Endothelial cell of umbilical vein (primary cell): ENCODE measurements at regions not wholly inside any gene's neighbourhood (a gene's known extent, or its start where the extent isn't known, plus 50 kb on each side); places are given as distances from the start of the nearest gene placed in this dataset.

ENCODE experiments used
- BruUV-seq: library from RNA; stranded (reverse); fragments of 400-500 nt; replicated peaks from 2 replicates; lab custom pipeline; 2021; lab: Mats Ljungman, UMichigan
- CTCF ChIA-PET: fragments of 300-600, 350-600 bp; sonication (Branson Sonifier 250); formaldehyde crosslinking; loops from one replicate; lab custom pipeline; 2021; ENCODE audit warnings: antibody characterized with exemption, inconsistent platforms; lab: Charles Lee
- POLR2A ChIA-PET: fragments of 300-600, 350-600 bp; sonication (Branson Sonifier 250); formaldehyde crosslinking; loops from one replicate; lab custom pipeline; 2021; ENCODE audit warnings: antibody characterized with exemption, inconsistent platforms; lab: Charles Lee
- DNase-seq: peaks from one replicate; pipeline ENCODE4 v3.0.0-alpha.2; 2011; ENCODE audit warnings: low read depth, low spot score
- FAIRE-seq: peaks from 2 replicates; lab custom pipeline; 2011; peaks lifted over from hg19 to GRCh38; lab: Jason Lieb, UNC
- H2AFZ ChIP-seq: 2 replicates; pipeline ENCODE4 v1.6.0; 2012; ENCODE audit warnings: low read depth, low read length, control low read depth, inconsistent platforms
- H3K27ac ChIP-seq: 2 replicates; pipeline ENCODE4 v1.5.1; 2011; ENCODE audit warnings: low read depth, mild to moderate bottlenecking, control low read depth, low read length, moderate library complexity; ENCODE audit not compliant: insufficient read depth
- H3K27me3 ChIP-seq, 2 experiments: 2 replicates each; pipeline versions ENCODE4 v1.6.0 to v1.6.1; 2011; ENCODE audit warnings: low read length in 2 of 2, mixed read lengths in 1 of 2; ENCODE audit not compliant: control insufficient read depth in 2 of 2, insufficient read depth in 2 of 2
- H3K36me3 ChIP-seq, 2 experiments: 2 replicates in 1 of 2; 3 replicates in 1 of 2; pipeline ENCODE4 v1.5.1; 2011; ENCODE audit warnings: low read length in 2 of 2, mild to moderate bottlenecking in 1 of 2, moderate library complexity in 1 of 2; ENCODE audit not compliant: control insufficient read depth in 2 of 2, insufficient read depth in 2 of 2; ENCODE audit errors: extremely low read depth in 1 of 2
- H3K4me1 ChIP-seq: 3 replicates; pipeline ENCODE4 v1.5.1; 2011; ENCODE audit warnings: mild to moderate bottlenecking, low read length; ENCODE audit not compliant: control insufficient read depth, insufficient read depth; ENCODE audit errors: extremely low read depth
- H3K4me2 ChIP-seq: 2 replicates; pipeline ENCODE4 v1.6.1; 2011; ENCODE audit warnings: low read length, control low read depth, mixed read lengths; ENCODE audit not compliant: insufficient read depth
- H3K4me3 ChIP-seq, 3 experiments: fragments of 200-600 bp in 1 of 3; sonication (generic), shearing (Covaris generic) in 1 of 3; replicated peaks in 1 of 3; 2 replicates each; pipeline ENCODE4 v1.5.1; 2011 to 2016; ENCODE audit warnings: control low read depth in 3 of 3, low read length in 3 of 3, mild to moderate bottlenecking in 2 of 3, inconsistent platforms in 1 of 3, low read depth in 1 of 3, moderate library complexity in 1 of 3; ENCODE audit not compliant: insufficient read depth in 1 of 3
- H3K79me2 ChIP-seq: 2 replicates; pipeline ENCODE4 v1.6.0; 2012; ENCODE audit warnings: low read length, inconsistent platforms; ENCODE audit not compliant: control insufficient read depth, insufficient read depth
- H3K9ac ChIP-seq: replicated peaks from 2 replicates; pipeline ENCODE3; 2011; ENCODE audit warnings: low read length, control low read depth; ENCODE audit not compliant: insufficient read depth; ENCODE audit errors: extremely low read depth
- H3K9me1 ChIP-seq: replicated peaks from 3 replicates; pipeline ENCODE4 v1.6.0; 2011; ENCODE audit warnings: mild to moderate bottlenecking, low read length; ENCODE audit not compliant: control insufficient read depth, insufficient read depth; ENCODE audit errors: extremely low read depth
- H3K9me3 ChIP-seq: replicated peaks from 2 replicates; pipeline ENCODE4 v1.5.1; 2012; ENCODE audit warnings: low read length, inconsistent platforms; ENCODE audit not compliant: control insufficient read depth, insufficient read depth
- H4K20me1 ChIP-seq: replicated peaks from 2 replicates; pipeline ENCODE3; 2011; ENCODE audit warnings: mild to moderate bottlenecking, low read length; ENCODE audit not compliant: control insufficient read depth, insufficient read depth; ENCODE audit errors: extremely low read depth
- CTCF ChIP-seq, 2 donors: IDR thresholded peaks; 1 replicate in 1 of 2; 2 replicates in 1 of 2; pipeline ENCODE4 v1.5.1; 2011; ENCODE audit warnings: low read length in 2 of 2, mild to moderate bottlenecking in 2 of 2, moderate library complexity in 2 of 2, control low read depth in 1 of 2, inconsistent platforms in 1 of 2, low read depth in 1 of 2; ENCODE audit not compliant: insufficient read depth in 1 of 2; ENCODE audit errors: extremely low read depth in 1 of 2
- EZH2 ChIP-seq: IDR thresholded peaks from 2 replicates; pipeline ENCODE4 v1.6.1; 2012; ENCODE audit warnings: borderline replicate concordance, low read depth, mild to moderate bottlenecking, moderate library complexity, low read length, inconsistent platforms; ENCODE audit not compliant: severe bottlenecking
- FOS ChIP-seq: IDR thresholded peaks from 2 replicates; pipeline ENCODE4 v1.6.1; 2011; ENCODE audit warnings: mild to moderate bottlenecking, low read length, moderate library complexity, borderline replicate concordance; ENCODE audit not compliant: insufficient read depth
- GATA2 ChIP-seq: IDR thresholded peaks from 2 replicates; pipeline ENCODE4 v1.7.0; 2011; ENCODE audit warnings: low read depth, mild to moderate bottlenecking, moderate library complexity, mixed read lengths, low read length; ENCODE audit not compliant: insufficient read length, insufficient read depth
- JUN ChIP-seq: IDR thresholded peaks from 2 replicates; pipeline ENCODE4 v1.6.1; 2011; ENCODE audit warnings: borderline replicate concordance, low read depth; ENCODE audit not compliant: insufficient read length, insufficient read depth
- MYC ChIP-seq: IDR thresholded peaks from one replicate; pipeline ENCODE4 v1.6.1; 2011; ENCODE audit warnings: mild to moderate bottlenecking, low read depth, low read length
- POLR2A ChIP-seq: IDR thresholded peaks from 2 replicates; pipeline ENCODE4 v1.6.1; 2012; ENCODE audit warnings: low read depth, mild to moderate bottlenecking, control low read depth, low read length
- POLR2AphosphoS5 ChIP-seq: IDR thresholded peaks from 2 replicates; pipeline ENCODE4 v1.6.1; 2012; ENCODE audit warnings: low read depth, mild to moderate bottlenecking, control low read depth, low read length, moderate library complexity; ENCODE audit not compliant: insufficient read depth
- dilution Hi-C: fragments of 300-500 bp; cut with MboI; formaldehyde crosslinking; loops from one replicate; pipeline ENCODE4 v1.15.0; 2019; ENCODE audit warnings: low sequenced_read_pairs; ENCODE audit not compliant: extremely low pct_ligation_motif_present
- intact Hi-C: fragments of 100-400 bp; cut with micrococcal nuclease; formaldehyde crosslinking; loops from one replicate; pipeline ENCODE4 v1.10.0; 2022
- TF ChIP-seq, protein P1 (sequence below): IDR thresholded peaks from 2 replicates; pipeline ENCODE4 v1.6.1; 2011; ENCODE audit not compliant: insufficient read depth, insufficient read length

DNA sequence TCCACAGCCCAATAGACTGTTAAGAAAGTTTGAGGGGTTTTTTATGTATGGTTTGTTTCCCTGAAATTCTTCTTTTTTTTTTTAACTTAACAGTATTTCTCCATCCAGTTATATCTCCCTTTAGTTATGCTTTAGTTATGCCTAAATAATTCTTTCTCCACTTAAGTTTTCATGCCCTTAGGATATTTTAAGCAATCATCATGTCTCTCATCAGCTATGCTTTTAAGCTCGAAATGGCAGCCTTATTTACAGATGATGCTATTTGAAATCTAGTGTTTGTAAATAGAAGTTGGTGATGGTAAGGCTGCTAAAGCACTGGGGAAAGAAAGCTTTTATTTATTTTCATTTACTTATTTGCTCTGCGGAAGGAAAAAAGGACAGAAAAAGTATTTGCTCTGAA is 439.3 kb downstream of the TFAP2B start:
- Histone ChIP-seq H3K27me3 (no peaks in the 10 kb centered on the region), H3K9me1 (no peaks in the 10 kb centered on the region), H3K4me1 (no peaks in the 10 kb centered on the region), H3K9me3 (peaks cover 4% of the 10 kb centered on the region), H3K79me2 (no peaks in the 10 kb centered on the region), H3K36me3 (no peaks in the 10 kb centered on the region), H3K27ac (no peak overlapping the region), H2AFZ (no peak overlapping the region), H3K4me2 (no peak overlapping the region), H3K9ac (no peak overlapping the region), H4K20me1 (no peaks in the 10 kb centered on the region), H3K4me3 (no peak overlapping the region)
- FAIRE-seq = no peak
- CTCF ChIA-PET = no interaction called here
- intact Hi-C loops = no loop called here
- POLR2A ChIA-PET = no interaction called here
- dilution Hi-C loops = no loop called here
- TF ChIP-seq GATA2 = no peak
- no peak for TF ChIP-seq EZH2
- no peak for DNase-seq
- BruUV-seq = no TSS peak

- DNase-seq = no peak
- Histone ChIP-seq H3K4me2 (no peak overlapping the region), H3K4me3 (no peak overlapping the region), H3K36me3 (no peaks in the 10 kb centered on the region), H3K9me3 (peaks cover 4% of the 10 kb centered on the region), H3K27ac (no peak overlapping the region), H3K9me1 (no peaks in the 10 kb centered on the region), H3K9ac (no peak overlapping the region), H4K20me1 (no peaks in the 10 kb centered on the region), H3K27me3 (no peaks in the 10 kb centered on the region), H2AFZ (no peak overlapping the region), H3K4me1 (no peaks in the 10 kb centered on the region), H3K79me2 (no peaks in the 10 kb centered on the region)
- intact Hi-C loops = no loop called here
- dilution Hi-C loops = no loop called here
- CTCF ChIA-PET = no interaction called here
- TF ChIP-seq EZH2 (no peak), FOS (no peak), POLR2A (no peak), MYC (no peak), CTCF (IDR thresholded peaks at IDR 0.05; ENCODE audit: extremely low read depth in 1 of 2, insufficient read depth in 1 of 2, low read depth in 1 of 2, low read length in 2 of 2) (no peak), POLR2AphosphoS5 (no peak), JUN (no peak), GATA2 (no peak)
- TF ChIP-seq, protein P1, sequence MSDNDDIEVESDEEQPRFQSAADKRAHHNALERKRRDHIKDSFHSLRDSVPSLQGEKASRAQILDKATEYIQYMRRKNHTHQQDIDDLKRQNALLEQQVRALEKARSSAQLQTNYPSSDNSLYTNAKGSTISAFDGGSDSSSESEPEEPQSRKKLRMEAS = no peak
- BruUV-seq = no TSS peak
- FAIRE-seq = no peak
- POLR2A ChIA-PET = no interaction called here
These were observed 441.3 kb downstream of the TFAP2B start for GRCh38 chr6:51260003-51260402.
